ENCODE measurements at regions not wholly inside any gene's neighbourhood (a gene's known extent, or its start where the extent isn't known, plus 50 kb on each side); places are given as distances from the start of the nearest gene placed in this dataset.
A peak's percentile ranks its signal among the peaks of the same experiment; 100 is the strongest.

GRCh38 chr5:74576941-74577456 lies 63.5 kb downstream of the ENC1 start:
- FAIRE-seq, result peak; percentile 88
- peak; percentile 36 for DNase-seq (ENCODE audit: insufficient read length, low spot score)

- DNase-seq (ENCODE audit: insufficient read length, low spot score), result no peak
- peak; percentile 37 for FAIRE-seq
Measured at GRCh38 chr5:74575741-74576538, 64.6 kb downstream of the ENC1 start.

- FAIRE-seq, result no peak
- no peak for DNase-seq (ENCODE audit: insufficient read length, low spot score)
Measured at GRCh38 chr5:74570250-74570649, 70.3 kb downstream of the ENC1 start.

GRCh38 chr5:74567411-74567995 lies 73.0 kb downstream of the ENC1 start:
- FAIRE-seq (no peak), DNase-seq (ENCODE audit: insufficient read length, low spot score) (no peak)

GRCh38 chr5:74562122-74562521 lies 78.4 kb downstream of the ENC1 start:
- FAIRE-seq, result no peak

GRCh38 chr5:74560245-74560644 lies 80.3 kb downstream of the ENC1 start:
- no peak for FAIRE-seq
- DNase-seq (ENCODE audit: insufficient read length, low spot score), result no peak

More at GRCh38 chr5:74562122-74562521, 78.4 kb downstream of the ENC1 start:
- no peak for DNase-seq (ENCODE audit: insufficient read length, low spot score)

- no peak for FAIRE-seq
- no peak for DNase-seq (ENCODE audit: insufficient read length, low spot score)
Measured at GRCh38 chr5:74556631-74557595, 83.6 kb downstream of the ENC1 start.

GRCh38 chr5:74556006-74556405 lies 84.5 kb downstream of the ENC1 start:
- DNase-seq (ENCODE audit: insufficient read length, low spot score) (no peak), FAIRE-seq (no peak)

- DNase-seq (ENCODE audit: insufficient read length, low spot score), result no peak
- FAIRE-seq, result no peak
Measured at GRCh38 chr5:74552101-74552500, 88.4 kb downstream of the ENC1 start.

- FAIRE-seq (no peak), DNase-seq (ENCODE audit: insufficient read length, low spot score) (no peak)
Measured at GRCh38 chr5:74550927-74551326, 89.6 kb downstream of the ENC1 start.

- DNase-seq (ENCODE audit: insufficient read length, low spot score) (no peak), FAIRE-seq (no peak)
Measured at GRCh38 chr5:74549384-74549783, 91.1 kb downstream of the ENC1 start.

GRCh38 chr5:74546796-74547195 lies 93.7 kb downstream of the ENC1 start:
- no peak for DNase-seq (ENCODE audit: insufficient read length, low spot score)
- FAIRE-seq, result no peak

- DNase-seq (ENCODE audit: insufficient read length, low spot score), result no peak
Measured at GRCh38 chr5:74544811-74545210, 95.7 kb downstream of the ENC1 start.

GRCh38 chr5:74543162-74543995 lies 97.1 kb downstream of the ENC1 start:
- no peak for DNase-seq (ENCODE audit: insufficient read length, low spot score)
- FAIRE-seq, result no peak

More at GRCh38 chr5:74544811-74545210, 95.7 kb downstream of the ENC1 start:
- FAIRE-seq, result no peak

- FAIRE-seq (no peak), DNase-seq (ENCODE audit: insufficient read length, low spot score) (no peak)
Measured at GRCh38 chr5:74542482-74542881, 98.0 kb downstream of the ENC1 start.

- DNase-seq (ENCODE audit: insufficient read length, low spot score), result no peak
- FAIRE-seq, result no peak
Measured at GRCh38 chr5:74541381-74541781, 99.1 kb downstream of the ENC1 start.

- no peak for FAIRE-seq
- no peak for DNase-seq (ENCODE audit: insufficient read length, low spot score)
Measured at GRCh38 chr5:74540622-74541021, 99.9 kb downstream of the ENC1 start.

- FAIRE-seq, result no peak
- DNase-seq (ENCODE audit: insufficient read length, low spot score), result no peak
Measured at GRCh38 chr5:74539986-74540385, 100.5 kb downstream of the ENC1 start.

- FAIRE-seq, result no peak
- DNase-seq (ENCODE audit: insufficient read length, low spot score), result no peak
Measured at GRCh38 chr5:74538206-74538661, 102.3 kb downstream of the ENC1 start.

GRCh38 chr5:74536658-74537057 lies 103.9 kb downstream of the ENC1 start:
- DNase-seq (ENCODE audit: insufficient read length, low spot score), result no peak
- FAIRE-seq, result no peak

All from GM19239 (cell line).